GM19438 (cell line): ENCODE measurements at regions not wholly inside any gene's neighbourhood (a gene's known extent, or its start where the extent isn't known, plus 50 kb on each side); places are given as distances from the start of the nearest gene placed in this dataset.
"Not testable (repeated sequence)": the region's sequence is repeated elsewhere in the genome, so short reads cannot be mapped to it uniquely, and the experiment has no call there.

Experiments used
- ATAC-seq: cut with Tn5 transposase; IDR thresholded peaks from one replicate; pipeline ENCODE4 v1.9.1; 2021; ENCODE audit warnings: low read depth; ENCODE audit not compliant: unreplicated experiment

DNA sequence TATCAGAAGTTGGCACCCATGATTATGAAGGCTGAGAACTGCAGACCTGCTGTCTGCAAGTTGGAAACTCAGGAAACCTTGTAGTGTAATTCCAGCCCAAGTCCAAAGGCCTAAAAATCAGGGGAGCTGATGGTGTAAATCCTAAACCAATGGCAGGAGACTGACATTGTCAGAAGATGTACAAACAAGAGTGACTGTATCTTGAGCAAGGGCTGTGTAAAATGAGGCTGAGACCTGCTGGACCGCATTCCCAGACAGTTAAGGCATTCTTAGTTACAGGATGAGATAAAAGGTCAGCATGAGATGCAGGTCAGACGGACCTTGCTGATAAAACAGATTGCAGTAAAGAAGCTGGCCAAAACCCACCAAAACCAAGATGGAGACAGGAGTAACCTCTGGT is 147.7 kb downstream of the COG6 start:
- no peak for ATAC-seq

DNA sequence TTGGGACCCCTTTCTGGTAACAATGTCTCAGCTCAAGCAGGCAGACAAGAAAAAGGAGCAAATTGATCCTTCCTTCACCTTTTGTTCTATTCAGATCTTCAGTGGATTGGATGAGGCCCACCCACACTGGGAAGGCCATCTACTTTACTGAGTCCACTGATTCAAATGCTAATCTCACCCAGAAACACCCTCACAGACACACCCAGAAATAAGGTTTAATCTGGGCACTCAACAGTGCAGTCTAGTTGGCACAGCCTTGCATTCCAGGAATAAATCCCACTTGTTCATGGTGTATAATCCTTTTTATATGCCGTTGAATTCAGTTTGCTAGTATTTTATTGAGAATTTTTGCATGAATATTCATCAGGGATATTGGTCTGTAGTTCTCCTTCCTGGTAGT is 148.4 kb downstream of the COG6 start:
- no peak for ATAC-seq

DNA sequence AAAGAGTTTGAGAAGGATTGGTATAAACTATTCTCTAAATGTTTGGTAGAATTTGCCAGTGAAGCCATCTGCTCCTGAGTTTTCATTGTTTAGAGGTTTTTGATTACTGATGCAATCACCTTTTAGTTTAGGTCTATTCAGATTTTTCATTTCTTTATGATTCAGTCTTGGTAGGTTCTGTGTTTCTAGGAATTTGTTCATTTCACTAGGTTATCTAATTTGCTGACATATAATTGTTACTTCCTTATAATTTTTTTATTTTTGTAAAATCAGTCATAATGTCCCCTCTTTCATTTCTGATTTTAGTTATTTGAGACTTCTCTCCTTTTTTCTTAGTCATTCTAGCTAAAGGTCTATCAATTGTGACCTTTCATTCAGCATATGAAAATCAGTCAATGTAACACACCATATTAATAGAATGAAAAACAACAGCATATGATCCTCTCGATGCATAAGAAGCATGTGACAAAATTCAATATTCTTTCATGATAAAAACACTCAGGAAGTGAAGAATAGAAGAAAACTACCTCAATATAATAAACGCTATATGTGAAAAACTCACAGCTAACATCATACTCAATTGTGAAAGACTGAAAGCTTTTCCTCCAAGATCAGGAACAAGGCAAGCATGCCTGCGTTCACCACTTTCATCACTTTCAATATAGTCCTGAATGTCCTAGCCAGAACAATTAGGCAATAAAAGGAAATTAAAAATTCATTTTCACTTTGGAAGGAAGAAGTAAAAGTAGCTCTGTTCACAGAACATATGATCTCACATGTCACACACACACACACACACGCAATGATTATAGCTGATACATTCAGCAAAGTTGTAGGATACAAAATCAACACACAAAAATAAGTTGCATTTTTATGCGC is 149.1 kb downstream of the COG6 start:
- ATAC-seq, result no peak

DNA sequence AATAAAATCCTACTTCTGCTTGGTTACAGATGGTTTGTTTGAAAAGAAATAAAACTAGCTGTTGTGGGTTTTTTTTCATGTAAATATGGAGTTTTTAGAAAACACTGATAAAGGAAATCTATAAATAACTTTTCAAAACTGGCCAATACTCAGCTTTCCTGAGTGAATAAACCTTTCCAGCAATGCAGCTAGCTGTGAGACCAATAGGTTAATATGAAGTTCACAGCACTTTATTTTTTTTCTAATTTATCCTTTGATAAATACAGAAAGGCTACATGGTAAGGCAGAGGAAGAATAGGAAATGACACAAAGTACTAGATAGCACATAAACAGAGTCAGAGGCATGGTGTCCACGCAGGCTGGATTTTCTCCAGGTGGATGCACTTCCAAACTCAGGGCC is 154.0 kb downstream of the COG6 start:
- no peak for ATAC-seq

DNA sequence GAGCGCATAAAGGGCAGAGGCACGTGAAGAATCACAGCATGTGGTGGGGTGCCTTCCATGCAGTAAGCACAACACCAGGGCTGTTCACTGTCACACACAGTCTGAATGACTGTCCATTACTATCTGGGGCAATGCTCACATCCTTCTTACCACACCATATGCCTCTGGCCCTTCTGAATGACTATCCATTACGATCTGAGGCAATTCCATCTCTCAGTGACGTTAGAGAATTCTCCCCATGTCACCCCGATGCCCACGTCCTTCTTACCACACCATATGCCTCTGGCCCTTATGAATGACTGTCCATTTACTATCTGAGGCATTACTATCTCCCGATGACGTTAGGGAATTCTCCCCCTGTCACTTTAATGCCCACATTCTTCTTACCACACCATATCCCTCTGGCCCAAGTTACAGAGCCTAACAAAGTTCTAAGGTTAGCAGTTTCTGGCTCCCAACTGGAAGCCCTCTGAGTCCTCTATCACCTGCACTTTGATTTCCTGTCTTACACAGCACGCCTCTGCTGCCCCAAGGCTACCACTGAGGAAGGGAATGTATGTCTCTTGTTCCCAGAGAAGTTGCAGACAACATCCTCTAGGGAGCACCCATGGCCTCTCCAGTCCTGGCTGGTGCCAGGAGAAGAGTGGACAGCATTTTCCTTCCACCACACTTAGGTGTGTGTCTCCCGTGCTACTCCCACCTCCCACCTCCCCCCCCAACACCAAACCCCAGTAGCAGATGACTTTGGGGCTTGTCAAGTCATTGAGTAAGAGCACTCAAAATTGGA is 154.8 kb downstream of the COG6 start:
- no peak for ATAC-seq

- ATAC-seq, result no peak
These were observed 155.6 kb downstream of the COG6 start for GRCh38 chr13:39811051-39811450.

GRCh38 chr13:39811696-39812095 is 156.2 kb downstream of the COG6 start:
- ATAC-seq, result no peak

GRCh38 chr13:39815345-39816111 is 160.1 kb downstream of the COG6 start:
- no peak for ATAC-seq

GRCh38 chr13:39816936-39817335 is 161.5 kb downstream of the COG6 start:
- no peak for ATAC-seq

DNA sequence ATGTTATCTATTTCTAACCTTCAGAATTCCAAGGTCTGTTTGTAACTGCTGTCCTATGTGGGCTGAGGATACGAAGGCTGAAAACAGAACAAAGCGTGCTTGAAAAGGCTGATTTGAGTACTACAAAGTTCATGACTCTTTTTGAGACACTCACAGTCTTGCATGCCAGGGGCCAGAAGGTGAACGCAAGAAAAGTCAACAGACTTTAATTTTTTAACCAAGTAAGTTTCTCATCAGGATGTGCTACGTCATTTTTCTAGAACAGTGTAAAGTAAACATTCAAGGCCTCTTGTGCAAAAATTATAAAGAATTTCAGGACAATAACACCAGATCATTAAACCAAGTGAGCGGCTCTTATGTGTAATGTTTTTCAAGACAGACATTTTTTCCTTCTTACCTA is 163.5 kb downstream of the COG6 start:
- no peak for ATAC-seq

DNA sequence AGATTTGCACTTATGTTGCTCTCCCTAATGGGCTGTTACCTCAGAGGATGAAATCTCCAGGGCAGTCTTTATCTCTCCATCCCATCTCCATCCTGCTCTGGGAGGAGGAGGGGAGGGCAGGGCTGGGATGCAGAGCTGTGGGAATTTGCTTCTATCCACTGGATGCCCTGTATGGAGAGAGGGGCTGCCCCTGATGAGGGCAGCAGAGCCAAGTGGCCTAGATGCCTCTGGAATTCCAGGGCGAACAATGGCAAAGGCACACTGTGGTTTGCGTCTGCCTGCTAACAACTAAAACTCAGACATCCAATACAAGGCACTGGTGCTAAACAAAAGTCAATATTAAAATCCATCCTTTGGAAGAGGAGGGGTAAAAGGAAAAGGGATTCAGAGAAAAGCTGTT is 165.1 kb downstream of the COG6 start:
- ATAC-seq, result no peak

DNA sequence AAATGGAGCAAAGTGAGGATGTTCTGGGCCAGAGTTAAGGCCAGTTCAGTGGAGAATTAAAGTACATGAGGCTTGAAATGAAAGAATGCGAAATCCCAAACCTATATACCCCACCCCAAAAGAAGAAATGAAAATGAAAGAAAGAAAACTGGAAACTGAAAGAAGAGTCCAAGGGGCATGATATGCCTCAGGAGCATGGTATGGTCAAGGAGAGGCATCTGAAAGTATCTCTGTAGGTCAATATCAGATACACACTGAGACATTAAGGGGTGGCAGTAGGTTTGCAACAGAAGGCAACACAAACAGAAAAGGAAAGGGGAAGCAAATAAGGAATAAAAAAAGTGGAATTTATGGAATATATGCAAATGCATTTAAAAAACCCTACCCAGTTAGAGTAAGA is 166.5 kb downstream of the COG6 start:
- no peak for ATAC-seq

DNA sequence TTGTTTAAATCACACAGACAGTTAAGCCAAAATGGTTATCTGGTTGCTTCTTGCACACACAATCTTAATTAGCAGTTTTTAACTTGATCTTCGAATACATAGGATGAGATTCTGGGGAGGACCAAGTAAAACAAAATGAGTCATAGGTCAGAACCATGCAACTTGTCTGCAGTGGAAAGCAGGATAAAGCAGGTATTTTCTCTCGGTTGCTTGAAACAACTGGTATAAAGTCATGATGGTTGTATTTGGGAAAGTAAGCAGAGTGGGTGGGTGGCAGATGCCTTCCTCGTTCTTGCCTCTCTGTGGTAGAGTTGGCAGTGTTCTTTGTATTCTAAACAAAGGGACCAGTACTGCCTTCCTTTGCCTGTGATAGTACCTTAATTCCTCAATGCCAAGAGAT is 167.0 kb downstream of the COG6 start:
- ATAC-seq, result no peak

GRCh38 chr13:39823063-39823713 is 167.7 kb downstream of the COG6 start:
- no peak for ATAC-seq

DNA sequence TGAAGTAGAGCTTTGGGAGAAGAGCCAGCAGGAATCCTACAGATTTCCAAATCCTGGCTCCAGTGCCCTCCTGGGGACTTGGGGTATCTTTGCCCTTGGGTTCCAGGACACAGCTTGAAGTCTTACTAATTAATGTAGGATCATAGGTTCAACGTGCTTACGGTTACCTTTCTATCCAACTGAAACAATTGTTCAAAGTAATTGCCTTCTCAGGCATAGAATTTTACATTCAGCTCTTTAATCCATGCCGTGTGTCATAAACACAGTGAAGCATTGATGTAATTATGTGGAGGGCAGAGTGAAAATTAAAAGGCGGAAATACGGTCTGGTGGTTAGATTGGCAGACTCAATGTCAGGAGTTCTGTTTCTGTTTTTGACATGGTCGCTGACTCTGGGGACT is 170.4 kb downstream of the COG6 start:
- ATAC-seq, result no peak

DNA sequence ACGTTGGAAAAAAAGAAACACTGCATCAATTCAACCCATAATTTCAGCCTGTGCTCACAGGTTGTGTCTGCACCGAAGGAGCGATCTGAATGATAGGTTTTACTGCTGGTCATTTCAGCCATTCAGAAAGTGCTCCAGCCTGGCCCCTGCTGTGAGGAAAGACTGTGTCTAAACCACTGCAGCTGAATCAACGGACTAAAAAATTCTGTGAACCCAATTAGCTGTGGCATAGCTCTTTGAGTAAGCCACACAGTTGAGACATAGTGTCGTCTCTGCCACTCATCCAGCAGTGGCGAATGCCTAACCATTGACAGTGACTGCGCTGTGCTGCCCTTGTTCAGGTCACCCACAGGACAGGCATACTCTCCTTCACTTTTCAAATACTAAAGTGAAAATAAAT is 179.8 kb downstream of the COG6 start:
- no peak for ATAC-seq

DNA sequence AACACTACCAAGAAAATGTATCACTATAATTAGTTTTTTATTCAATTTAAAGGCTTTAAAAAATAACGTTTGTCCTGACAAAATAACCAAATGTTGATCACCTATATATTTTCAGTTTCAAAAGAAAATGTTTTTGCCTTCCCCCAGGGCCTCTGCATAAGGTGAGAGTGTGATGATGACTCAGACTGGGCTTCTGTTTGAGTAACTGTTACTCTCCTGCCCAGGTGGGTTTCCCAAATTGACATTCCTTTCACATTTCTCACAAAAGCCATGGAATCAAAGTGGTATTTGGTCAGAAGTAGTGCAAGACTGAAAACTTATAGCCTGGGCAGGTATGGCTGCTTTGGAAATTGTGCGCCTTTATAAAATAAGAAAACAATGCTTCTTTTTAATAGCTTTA is 180.6 kb downstream of the COG6 start:
- ATAC-seq, result no peak

- not testable (repeated sequence) for ATAC-seq
These were observed 182.4 kb downstream of the COG6 start for GRCh38 chr13:39837866-39838265.

GRCh38 chr13:39840201-39840600 is 184.7 kb downstream of the COG6 start:
- no peak for ATAC-seq

GRCh38 chr13:39847336-39847735 is 191.9 kb downstream of the COG6 start:
- ATAC-seq, result no peak

GRCh38 chr13:39855236-39855635 is 199.8 kb downstream of the COG6 start:
- ATAC-seq, result no peak
